C4-2B (cell line): ENCODE measurements at regions not wholly inside any gene's neighbourhood (a gene's known extent, or its start where the extent isn't known, plus 50 kb on each side); places are given as distances from the start of the nearest gene placed in this dataset.
"Not testable (repeated sequence)": the region's sequence is repeated elsewhere in the genome, so short reads cannot be mapped to it uniquely, and the experiment has no call there.

Source experiments
- ZFX ChIP-seq: fragments of 450-650 bp; IDR thresholded peaks from 2 replicates; pipeline ENCODE4 v1.6.1; 2017
- TF ChIP-seq, protein P1 (sequence below): fragments of 450-650 bp; conservative IDR thresholded peaks from 2 replicates; pipeline ENCODE4 v1.5.1; 2017; ENCODE audit warnings: mild to moderate bottlenecking

- TF ChIP-seq, protein P1, sequence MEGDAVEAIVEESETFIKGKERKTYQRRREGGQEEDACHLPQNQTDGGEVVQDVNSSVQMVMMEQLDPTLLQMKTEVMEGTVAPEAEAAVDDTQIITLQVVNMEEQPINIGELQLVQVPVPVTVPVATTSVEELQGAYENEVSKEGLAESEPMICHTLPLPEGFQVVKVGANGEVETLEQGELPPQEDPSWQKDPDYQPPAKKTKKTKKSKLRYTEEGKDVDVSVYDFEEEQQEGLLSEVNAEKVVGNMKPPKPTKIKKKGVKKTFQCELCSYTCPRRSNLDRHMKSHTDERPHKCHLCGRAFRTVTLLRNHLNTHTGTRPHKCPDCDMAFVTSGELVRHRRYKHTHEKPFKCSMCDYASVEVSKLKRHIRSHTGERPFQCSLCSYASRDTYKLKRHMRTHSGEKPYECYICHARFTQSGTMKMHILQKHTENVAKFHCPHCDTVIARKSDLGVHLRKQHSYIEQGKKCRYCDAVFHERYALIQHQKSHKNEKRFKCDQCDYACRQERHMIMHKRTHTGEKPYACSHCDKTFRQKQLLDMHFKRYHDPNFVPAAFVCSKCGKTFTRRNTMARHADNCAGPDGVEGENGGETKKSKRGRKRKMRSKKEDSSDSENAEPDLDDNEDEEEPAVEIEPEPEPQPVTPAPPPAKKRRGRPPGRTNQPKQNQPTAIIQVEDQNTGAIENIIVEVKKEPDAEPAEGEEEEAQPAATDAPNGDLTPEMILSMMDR = not testable (repeated sequence)
- TF ChIP-seq ZFX = not testable (repeated sequence)
Measured at GRCh38 chr5:18399461-18400327, 765.4 kb downstream of the TAF11L14 start.
